Panc1 (cell line): ENCODE measurements at regions not wholly inside any gene's neighbourhood (a gene's known extent, or its start where the extent isn't known, plus 50 kb on each side); places are given as distances from the start of the nearest gene placed in this dataset.

ENCODE experiments used
- ATAC-seq: fragments of 200-7000 bp; cut with Tn5 transposase; 2 replicates; pipeline ENCODE4 v1.9.1; 2020; ENCODE audit warnings: mild to moderate bottlenecking, moderate library complexity
- BruUV-seq: library from RNA; stranded (reverse); fragments of 400-500 nt; replicated peaks from 2 replicates; lab custom pipeline; 2021; lab: Mats Ljungman, UMichigan
- CTCF ChIA-PET: fragments of 300-600 bp; sonication (Branson Sonifier 250); formaldehyde crosslinking; loops from one replicate; lab custom pipeline; 2022; ENCODE audit warnings: antibody characterized with exemption; lab: Charles Lee
- POLR2A ChIA-PET: fragments of 300-600 bp; sonication (Branson Sonifier 250); formaldehyde crosslinking; loops from one replicate; lab custom pipeline; 2022; ENCODE audit warnings: antibody characterized with exemption; lab: Charles Lee
- DNase-seq: peaks from one replicate; pipeline ENCODE4 v3.0.0-alpha.2; 2010; ENCODE audit warnings: low read depth, low spot score
- H3K27ac ChIP-seq: 2 replicates; pipeline ENCODE4 v1.5.1; 2011; ENCODE audit warnings: mild to moderate bottlenecking, low read length, inconsistent platforms
- H3K27me3 ChIP-seq: fragments of 200-500 bp; sonication (Bioruptor generic); 2 replicates; pipeline ENCODE4 v1.6.0; 2014; ENCODE audit warnings: low read length, inconsistent platforms; ENCODE audit not compliant: control insufficient read depth, insufficient read depth
- H3K36me3 ChIP-seq: fragments of 200-500 bp; sonication (Bioruptor generic); 2 replicates; pipeline ENCODE4 v1.5.1; 2014; ENCODE audit warnings: inconsistent platforms, mild to moderate bottlenecking, low read length, moderate library complexity; ENCODE audit not compliant: control insufficient read depth, insufficient read depth
- H3K4me1 ChIP-seq: 2 replicates; pipeline ENCODE4 v1.5.1; 2011; ENCODE audit warnings: inconsistent platforms, mild to moderate bottlenecking, low read length, moderate library complexity; ENCODE audit not compliant: control insufficient read depth, insufficient read depth
- H3K4me3 ChIP-seq, 2 experiments: 2 replicates each; pipeline ENCODE4 v1.5.1; 2011 to 2012; ENCODE audit warnings: low read depth in 2 of 2, low read length in 2 of 2, mild to moderate bottlenecking in 2 of 2, inconsistent platforms in 1 of 2, moderate library complexity in 1 of 2
- H3K9me3 ChIP-seq: fragments of 200-500 bp; sonication (Bioruptor generic); 2 replicates; pipeline ENCODE4 v1.5.1; 2014; ENCODE audit warnings: low read depth, mild to moderate bottlenecking, inconsistent platforms, low read length, moderate library complexity; ENCODE audit not compliant: control insufficient read depth, insufficient read depth
- CTCF ChIP-seq: fragments of 450-650 bp; IDR thresholded peaks from 2 replicates; pipeline ENCODE4 v1.5.1; 2017; ENCODE audit warnings: mild to moderate bottlenecking
- POLR2AphosphoS5 ChIP-seq: IDR thresholded peaks from 2 replicates; pipeline ENCODE4 v1.6.1; 2012; ENCODE audit warnings: mild to moderate bottlenecking, low read depth, low read length, moderate library complexity
- REST ChIP-seq, 2 experiments: IDR thresholded peaks; 2 replicates each; pipeline ENCODE4 v1.6.1; 2011 to 2012; ENCODE audit warnings: low read depth in 2 of 2, control low read depth in 1 of 2, low read length in 1 of 2, mild to moderate bottlenecking in 1 of 2, moderate library complexity in 1 of 2; ENCODE audit not compliant: insufficient read depth in 1 of 2
- SIN3A ChIP-seq: IDR thresholded peaks from 2 replicates; pipeline ENCODE4 v1.6.1; 2012; ENCODE audit warnings: low read depth, mild to moderate bottlenecking, low read length, moderate library complexity, borderline replicate concordance; ENCODE audit not compliant: insufficient read depth
- TCF7L2 ChIP-seq: IDR thresholded peaks from 2 replicates; pipeline ENCODE4 v1.6.1; 2011; ENCODE audit warnings: mild to moderate bottlenecking, low read depth, low read length, inconsistent platforms
- in situ Hi-C: cut with HindIII; loops from 2 replicates; pipeline ENCODE4 v1.10.0; 2016; ENCODE audit warnings: low sequenced_read_pairs, low pct_unique_long_range_greater_than_20kb
- intact Hi-C: fragments of 100-400 bp; cut with micrococcal nuclease; formaldehyde crosslinking; loops from one replicate; pipeline ENCODE4 v1.10.0; 2022; ENCODE audit not compliant: unreplicated experiment

DNA sequence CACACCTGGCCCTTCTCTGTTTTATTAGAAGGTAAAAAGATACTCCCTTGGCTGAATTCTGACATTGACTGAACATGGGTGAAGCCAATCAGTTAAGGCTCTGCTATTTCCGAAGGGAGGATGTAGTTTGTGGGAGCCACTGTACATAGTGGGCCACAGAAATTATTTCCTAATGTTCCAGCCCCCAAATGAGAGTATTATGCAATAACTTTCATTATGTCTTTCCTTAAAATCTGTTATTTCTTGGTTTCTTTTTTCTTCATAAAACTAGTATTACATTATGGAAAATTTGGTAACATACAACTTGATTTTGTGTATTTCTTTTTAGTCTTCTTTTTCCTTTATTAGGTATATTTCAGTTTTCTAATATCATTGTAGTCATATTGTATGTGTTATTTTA, 51.9 kb upstream of the EP300 start:
- Histone ChIP-seq H3K27ac (no peak overlapping the region), H3K27me3 (no peaks in the 10 kb centered on the region), H3K4me3 (no peak overlapping the region), H3K9me3 (no peaks in the 10 kb centered on the region), H3K4me1 (no peaks in the 10 kb centered on the region), H3K36me3 (no peaks in the 10 kb centered on the region)
- DNase-seq (no peak), ATAC-seq (no peak)
- TF ChIP-seq REST (IDR thresholded peaks at IDR 0.05; ENCODE audit: insufficient read depth in 1 of 2, low read depth in 2 of 2, low read length in 1 of 2) (no peak), CTCF (no peak), TCF7L2 (no peak)
- intact Hi-C loops = no loop called here
- no TSS peak for BruUV-seq
- ChIA-PET POLR2A (no interaction called here), CTCF (no interaction called here)
- in situ Hi-C loops = no loop called here

GRCh38 chr22:41041532-41041931, 50.9 kb upstream of the EP300 start:
- no peaks in the 10 kb centered on the region for H3K4me1 ChIP-seq
- DNase-seq (no peak), ATAC-seq (no peak)
- H3K4me3 ChIP-seq = no peak overlapping the region
- no peak overlapping the region for H3K27ac ChIP-seq
- H3K27me3 ChIP-seq = no peaks in the 10 kb centered on the region
- TF ChIP-seq TCF7L2 = no peak
- TF ChIP-seq POLR2AphosphoS5 = no peak
- TF ChIP-seq CTCF = no peak
- TF ChIP-seq SIN3A = no peak
- no peak for TF ChIP-seq REST (IDR thresholded peaks at IDR 0.05; ENCODE audit: insufficient read depth in 1 of 2, low read depth in 2 of 2, low read length in 1 of 2)
- intact Hi-C loops = no loop called here
- ChIA-PET POLR2A (no interaction called here), CTCF (no interaction called here)
- in situ Hi-C loops = no loop called here
- no TSS peak for BruUV-seq
- H3K9me3 ChIP-seq = no peaks in the 10 kb centered on the region
- no peaks in the 10 kb centered on the region for H3K36me3 ChIP-seq
